Erythroblast (primary cell): ENCODE measurements at regions not wholly inside any gene's neighbourhood (a gene's known extent, or its start where the extent isn't known, plus 50 kb on each side); places are given as distances from the start of the nearest gene placed in this dataset.

Source experiments
- DNase-seq, 2 experiments: peaks; one replicate each; lab custom pipeline; 2025; lab: John Stamatoyannopoulos, UW
- GATA1 ChIP-seq: IDR thresholded peaks from 2 replicates; pipeline ENCODE4 v1.6.1; 2011; ENCODE audit warnings: low read depth, mild to moderate bottlenecking, control low read depth, low read length, moderate library complexity
- POLR2A ChIP-seq: IDR thresholded peaks from 2 replicates; pipeline ENCODE4 v1.6.1; 2011; ENCODE audit warnings: mild to moderate bottlenecking, low read length

DNA sequence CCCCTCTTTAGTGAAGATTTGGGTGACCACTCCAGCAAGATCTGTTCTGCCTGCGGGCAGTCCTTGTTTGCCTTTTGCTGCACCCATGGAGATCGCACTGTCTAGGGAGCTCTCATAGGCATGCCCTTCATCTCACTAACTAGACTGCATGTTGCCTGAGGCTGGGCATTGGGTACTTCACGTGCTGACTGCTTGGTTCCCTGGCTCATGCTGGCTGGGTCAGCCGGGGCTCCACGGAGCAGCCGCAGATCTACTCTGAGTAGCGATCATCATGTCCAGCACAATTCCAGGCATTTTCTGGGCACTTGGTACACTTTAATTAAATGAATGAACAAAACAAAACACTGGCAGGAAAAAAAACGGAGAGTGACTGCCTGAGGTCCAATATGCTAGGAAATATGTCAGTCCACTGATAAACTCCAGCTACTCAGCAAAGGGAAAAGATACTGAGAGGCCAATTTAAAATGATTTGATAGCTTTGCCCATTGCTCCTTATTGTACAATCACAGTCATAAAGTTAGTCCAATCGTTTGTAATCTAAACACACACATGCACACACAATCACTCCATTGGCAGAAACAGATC lies 220.3 kb downstream of the C1D start:
- no peak for DNase-seq
- TF ChIP-seq GATA1 = no peak
- no peak for TF ChIP-seq POLR2A

DNA sequence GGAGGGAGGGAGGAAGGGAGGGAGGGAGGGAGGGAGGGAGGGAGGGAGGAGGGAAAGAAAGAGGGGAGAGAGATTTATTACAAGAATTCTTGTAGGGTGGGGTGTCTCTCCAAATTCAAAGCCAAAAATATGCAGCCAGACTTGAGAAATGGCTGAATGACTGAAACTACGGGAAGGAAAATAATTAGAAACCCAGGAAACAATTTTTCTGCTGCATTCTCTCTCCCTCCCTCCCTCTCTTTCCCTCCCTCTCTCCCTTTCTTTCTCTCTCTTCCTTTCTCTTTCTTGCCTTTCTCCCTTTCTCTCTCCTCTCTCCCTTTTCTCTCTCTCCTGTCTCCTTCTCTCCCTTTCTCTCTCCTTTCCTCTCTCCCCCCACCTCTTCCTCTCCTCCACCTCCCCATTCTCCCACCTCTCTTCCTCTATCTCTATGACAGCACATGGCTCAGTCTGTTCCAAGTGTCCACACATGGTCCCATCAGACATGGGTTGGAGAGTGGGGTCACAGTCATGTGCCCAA lies 218.7 kb downstream of the C1D start:
- TF ChIP-seq POLR2A (no peak), GATA1 (no peak)
- no peak for DNase-seq

DNA sequence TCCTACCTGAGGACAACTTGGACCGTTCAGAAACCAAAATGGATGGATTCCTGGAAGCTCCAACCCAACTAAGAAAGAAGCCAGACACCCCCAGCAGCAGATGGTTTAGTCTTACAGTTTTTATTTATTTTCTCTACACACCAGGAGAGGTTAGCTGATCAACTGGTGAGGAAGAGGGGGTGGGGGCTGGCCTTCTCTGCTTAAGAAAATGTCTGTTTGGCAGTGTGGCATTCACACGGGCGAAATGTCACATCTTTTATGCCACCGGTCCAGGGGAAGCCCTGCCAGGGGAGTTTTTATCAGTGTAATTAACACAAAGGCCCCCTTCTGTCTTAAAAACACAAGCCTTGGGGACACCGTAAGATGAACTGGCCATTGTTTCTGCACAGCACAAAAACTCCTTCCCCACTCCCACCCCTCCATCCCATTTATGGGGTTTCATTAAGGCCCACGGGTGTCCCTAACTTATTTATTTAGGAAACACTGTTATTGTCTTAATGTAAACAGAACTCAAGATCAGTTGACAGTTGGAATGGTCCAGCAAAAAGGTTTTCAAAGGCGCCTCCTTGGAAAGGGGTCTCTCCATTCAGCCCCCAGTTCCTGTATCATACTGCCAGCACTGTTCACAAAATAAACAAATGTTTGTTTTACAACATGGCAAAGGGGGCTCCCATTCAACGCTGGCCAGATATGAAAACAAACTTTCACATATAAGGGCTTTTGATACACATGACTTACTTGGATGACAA lies 217.0 kb downstream of the C1D start:
- no peak for TF ChIP-seq POLR2A
- TF ChIP-seq GATA1 = no peak
- no peak for DNase-seq

- DNase-seq = peak; percentile 45 to 67
- TF ChIP-seq GATA1 (no peak), POLR2A (no peak)
Measured at GRCh38 chr2:67846370-67847070, 216.3 kb downstream of the C1D start.

DNA sequence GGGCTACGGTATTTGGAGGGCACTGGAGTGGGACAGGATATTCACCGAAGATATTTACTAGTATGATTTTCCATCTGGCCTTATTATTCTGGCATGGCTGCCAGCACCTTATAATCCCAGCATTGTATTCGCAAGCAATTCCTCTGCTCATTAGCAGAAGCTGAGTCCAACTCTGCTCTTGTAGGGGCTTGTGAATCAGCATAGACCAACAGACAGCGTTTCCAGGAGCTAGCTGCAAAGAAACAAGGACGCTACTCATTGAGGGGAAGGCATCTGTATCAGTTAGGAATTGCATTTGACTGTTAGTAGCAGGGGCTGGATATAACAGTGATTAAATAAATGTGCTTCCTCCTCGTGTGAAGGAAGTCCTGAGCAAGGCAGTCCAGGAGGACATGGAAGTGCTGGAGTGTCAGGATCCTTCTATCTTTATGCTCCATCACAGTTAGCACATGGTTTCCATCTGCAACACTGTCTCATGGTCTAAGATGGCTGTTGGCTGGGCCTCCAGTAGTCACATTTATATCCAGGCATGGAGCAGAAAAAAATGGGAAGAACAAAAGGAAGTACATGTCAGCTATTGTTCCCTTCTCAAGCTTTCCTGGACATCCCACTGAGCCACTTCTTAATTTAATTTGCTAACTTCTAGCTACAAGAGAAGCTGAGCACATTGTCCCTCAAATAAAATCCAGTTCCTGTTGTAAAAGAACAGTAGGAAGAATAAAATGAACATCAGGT lies 214.1 kb downstream of the C1D start:
- TF ChIP-seq GATA1 = no peak
- TF ChIP-seq POLR2A = no peak
- no peak for DNase-seq

DNA sequence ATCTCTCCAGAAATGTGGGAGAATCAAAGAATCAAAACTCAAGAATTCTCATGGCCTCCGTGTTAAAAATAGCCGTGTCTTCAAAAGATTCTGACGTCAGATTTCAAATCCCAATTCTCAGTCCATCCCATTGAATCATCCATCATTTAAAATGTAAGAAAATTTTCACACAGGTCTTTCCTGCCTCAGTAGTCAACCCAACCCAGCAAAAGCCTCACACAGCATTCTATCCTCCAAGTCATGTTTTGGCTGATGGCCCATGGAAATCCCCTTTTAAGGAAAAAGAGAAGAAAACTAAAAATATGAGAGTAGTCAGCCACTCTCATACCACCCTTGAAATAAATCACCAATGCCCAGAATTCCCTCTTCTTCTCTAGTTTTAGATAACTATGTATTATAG lies 211.8 kb downstream of the C1D start:
- no peak for DNase-seq
- TF ChIP-seq GATA1 (no peak), POLR2A (no peak)

DNA sequence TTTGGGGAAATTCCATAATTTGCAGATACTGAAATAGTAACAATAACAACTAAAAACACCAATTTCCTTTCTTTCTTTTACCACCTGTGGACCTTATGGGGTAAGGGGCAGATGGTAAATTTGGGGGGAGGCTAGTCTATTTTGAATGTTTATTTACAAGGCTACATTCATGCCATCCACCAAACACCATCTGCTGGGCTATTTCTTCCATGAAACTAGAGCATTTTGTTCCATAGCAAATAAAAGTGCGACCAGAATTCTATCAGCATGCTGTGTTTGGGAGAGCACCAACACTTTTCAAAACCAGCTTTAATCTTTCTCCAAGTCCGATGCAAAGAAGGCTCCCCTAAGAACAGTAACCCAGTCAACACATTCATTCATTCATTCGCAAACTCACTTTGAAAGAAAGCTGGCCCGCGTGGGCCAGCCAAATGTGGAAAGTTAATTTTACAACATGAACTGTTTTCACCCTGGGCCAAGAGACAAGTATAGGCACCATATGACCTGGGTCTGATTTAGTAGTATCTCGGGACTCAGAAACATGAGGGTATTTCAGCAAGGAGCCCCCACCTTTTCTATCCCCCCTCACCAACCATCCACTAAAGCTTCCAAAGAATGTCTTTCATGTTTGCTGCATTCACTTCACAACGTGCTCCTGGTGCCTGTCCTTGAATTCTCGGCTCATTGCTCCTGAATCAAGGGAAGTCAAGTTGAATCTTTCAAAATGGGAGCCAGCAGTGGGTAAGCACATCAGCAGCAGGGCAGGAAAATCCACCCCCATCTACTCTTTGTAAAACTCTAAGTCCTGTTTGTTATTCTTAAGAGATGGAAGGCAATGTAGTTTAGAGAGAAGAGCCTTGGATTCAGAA lies 210.6 kb downstream of the C1D start:
- no peak for TF ChIP-seq POLR2A
- no peak for TF ChIP-seq GATA1
- no peak for DNase-seq

DNA sequence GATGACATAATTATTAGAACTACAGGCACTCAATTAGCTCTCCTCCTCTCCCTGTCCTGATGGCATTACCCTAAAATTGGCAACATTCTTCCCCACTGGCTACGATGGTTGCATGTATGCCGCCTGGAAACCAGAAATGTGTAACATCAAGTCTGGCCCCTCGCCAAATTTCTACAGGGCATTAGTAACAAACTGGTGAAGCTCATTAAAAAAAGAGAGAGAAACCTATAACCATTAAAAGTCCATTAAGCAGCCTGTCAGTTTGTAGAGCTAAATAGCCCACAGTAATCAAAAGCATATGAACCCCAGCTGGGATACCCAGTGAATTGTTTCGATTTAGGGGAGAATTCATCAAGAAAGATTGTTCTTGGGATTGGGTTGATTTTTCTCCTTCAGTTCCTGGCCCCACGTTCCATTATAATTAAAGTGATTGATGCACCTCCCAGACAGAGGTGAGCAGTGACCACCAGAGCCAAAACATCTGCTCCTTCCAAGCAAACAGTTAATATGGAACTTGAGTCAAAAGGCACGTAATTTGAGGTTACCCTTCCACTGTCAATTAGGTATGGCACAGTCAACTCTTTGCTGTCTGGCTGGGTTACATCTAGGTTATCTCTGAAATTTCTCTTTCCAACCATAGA lies 208.6 kb downstream of the C1D start:
- TF ChIP-seq POLR2A (no peak), GATA1 (no peak)
- DNase-seq = no peak

DNA sequence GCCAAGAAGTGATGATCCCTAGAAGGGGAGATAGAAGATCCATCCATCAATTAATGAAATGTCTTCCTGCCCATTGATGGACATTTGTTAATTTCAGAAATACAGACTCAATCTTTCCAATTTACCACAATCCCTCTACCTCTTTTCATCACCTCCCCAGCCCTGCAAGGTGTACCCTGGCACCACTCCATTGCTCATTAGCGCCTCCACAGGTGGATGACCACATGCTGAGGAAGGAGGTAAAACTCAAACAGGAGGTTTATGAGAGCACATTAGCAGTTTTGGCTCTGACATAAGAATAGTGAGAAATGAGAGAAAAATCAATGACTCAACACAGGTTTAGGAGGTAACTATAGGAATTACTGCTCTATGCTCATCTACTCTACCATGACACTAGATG lies 208.0 kb downstream of the C1D start:
- TF ChIP-seq POLR2A = no peak
- TF ChIP-seq GATA1 = no peak
- peak in 1 of 2 experiments; percentile 2 for DNase-seq

- TF ChIP-seq GATA1 = no peak
- no peak for TF ChIP-seq POLR2A
- no peak for DNase-seq
Measured at GRCh38 chr2:67856866-67857265, 205.9 kb downstream of the C1D start.

DNA sequence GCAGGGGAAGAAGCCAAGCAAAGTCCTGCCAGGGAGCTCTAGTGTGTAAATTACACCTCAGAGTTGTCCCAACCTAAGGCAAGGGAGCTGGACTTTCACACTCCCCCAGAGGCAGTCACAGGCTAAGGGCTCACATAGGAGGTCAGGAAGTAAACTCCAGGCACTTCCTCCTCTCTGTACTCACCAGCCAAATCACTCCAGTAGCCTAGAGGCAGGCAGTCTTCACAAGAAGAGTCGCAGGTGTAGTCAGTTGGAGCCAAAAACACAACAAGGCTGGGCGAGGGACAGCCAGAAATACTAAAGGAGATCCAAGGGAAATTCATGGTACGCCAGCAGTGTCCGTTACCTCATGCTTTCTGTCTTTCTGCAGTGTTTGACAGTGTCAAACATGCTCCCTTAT lies 205.0 kb downstream of the C1D start:
- DNase-seq = no peak
- TF ChIP-seq GATA1 = no peak
- no peak for TF ChIP-seq POLR2A

DNA sequence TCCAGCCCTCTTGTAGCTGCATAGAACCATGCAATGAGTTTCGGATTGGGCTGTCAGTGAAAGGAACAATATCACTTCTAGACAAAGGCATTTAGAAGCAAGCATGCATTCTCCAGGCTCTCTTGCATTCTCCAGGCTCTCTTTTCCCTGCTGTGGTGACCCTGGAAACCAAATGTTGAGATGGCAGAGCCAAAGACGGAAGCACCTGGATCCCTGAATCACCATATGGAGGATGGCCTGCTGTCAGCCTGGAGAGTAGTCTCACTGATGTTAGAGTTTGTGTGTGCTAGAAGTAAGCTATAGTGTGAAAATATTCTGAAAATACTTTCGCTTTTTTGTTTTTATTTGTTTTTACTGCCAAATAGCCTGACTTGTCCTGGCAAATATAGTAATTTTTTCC lies 203.9 kb downstream of the C1D start:
- DNase-seq = no peak
- TF ChIP-seq POLR2A (no peak), GATA1 (no peak)

- DNase-seq = no peak
- TF ChIP-seq POLR2A (no peak), GATA1 (no peak)
Measured at GRCh38 chr2:67865917-67866316, 196.9 kb downstream of the C1D start.
